ENCODE measurements at regions not wholly inside any gene's neighbourhood (a gene's known extent, or its start where the extent isn't known, plus 50 kb on each side); places are given as distances from the start of the nearest gene placed in this dataset.

DNA sequence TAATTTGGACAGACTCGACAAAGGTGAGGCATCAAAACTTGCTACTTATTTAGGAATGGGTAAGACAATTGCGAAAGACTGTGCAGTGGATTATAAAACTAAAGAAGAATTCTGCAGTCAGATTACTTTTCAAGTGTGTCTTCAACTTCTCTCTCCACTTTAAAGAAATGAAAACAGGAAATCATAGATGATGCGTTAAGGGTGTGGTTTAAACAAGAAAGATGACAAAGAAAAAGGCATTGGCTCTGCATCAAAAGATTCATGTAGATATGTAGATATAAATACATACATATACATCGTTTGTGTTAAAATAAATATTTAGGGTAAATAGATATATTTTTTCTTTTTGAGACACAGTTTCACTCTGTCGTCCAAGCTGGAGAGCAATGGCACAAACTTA lies 74.6 kb upstream of the PARP11 start:
- DNase-seq, result no peak

DNA sequence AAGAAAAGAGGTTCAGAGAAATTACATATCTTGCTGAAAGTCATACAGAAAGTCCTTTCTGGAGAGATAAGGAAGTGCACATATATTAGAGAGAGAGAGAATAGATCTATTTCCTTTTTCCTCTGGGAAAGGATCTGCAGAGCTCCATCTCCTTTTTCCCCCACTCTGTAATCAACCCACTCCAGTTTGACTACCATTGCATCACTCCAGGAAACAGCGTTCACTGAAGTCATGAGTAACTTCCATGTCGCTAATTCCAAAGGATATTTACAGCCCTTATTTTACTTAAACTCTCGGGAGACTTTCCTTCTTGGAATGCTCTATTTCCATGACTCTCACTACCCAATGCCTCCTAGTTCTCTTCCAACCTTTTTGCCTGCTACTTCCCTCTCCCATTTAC lies 72.5 kb upstream of the PARP11 start:
- no peak for DNase-seq

DNA sequence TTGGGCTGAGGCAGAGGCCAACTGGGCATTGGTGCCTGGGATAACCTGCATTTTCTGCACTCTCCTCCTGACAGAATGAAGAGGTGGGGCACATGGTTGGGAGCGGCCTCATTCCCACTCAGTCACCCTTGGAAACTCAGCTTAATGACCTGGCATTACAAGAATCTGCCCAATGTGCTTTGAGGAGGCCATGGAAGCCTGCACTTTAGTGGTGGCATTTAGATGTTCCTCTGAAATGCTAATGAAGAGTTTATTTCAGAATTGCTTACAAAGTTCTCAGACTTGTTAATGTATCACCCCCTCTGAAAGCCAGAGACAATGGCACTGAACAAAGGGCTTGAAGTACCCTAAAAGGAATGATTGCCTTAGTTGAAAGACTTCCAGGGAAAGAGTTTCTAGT lies 71.4 kb upstream of the PARP11 start:
- no peak for DNase-seq

DNA sequence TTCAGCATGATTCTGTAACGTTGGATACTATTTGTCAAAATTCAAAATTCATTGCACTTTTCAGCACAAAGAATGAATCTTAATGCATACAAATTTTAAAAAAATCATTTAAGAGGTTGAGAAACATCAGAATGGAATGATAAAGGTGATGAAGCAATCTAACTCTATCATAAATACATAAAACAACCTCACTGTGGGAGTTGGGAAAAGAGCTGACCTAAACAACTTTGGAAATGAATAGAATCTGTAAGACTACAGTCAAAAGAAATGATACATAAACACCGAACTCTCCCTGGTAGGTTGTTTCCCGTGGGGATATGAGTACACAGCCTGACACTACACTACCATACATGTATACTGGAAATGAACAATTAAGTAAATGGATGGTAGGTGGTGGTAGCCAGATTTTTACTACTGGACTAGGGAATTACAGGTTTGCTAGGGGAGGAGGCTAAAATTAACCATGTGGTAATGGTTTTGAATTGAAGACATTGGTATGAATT lies 64.9 kb upstream of the PARP11 start:
- no peak for DNase-seq

DNA sequence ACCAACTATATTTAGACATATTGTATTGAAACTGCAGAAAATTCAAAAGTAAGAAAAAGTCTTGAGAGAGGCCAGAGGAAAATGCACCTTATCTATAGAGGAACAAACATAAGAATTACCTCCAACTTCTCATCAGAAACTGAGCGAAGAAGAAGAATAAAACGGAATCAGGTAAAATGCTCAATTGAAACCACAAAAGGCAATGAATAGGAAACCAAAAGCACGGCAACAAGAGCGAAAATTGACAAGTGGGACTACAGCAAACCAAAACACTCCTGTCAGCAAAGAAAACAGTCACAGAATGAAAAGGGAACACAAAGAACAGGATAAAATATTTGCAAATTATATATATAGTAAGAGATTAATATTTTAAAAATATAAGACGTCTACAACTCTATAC lies 61.9 kb upstream of the PARP11 start:
- no peak for DNase-seq

DNA sequence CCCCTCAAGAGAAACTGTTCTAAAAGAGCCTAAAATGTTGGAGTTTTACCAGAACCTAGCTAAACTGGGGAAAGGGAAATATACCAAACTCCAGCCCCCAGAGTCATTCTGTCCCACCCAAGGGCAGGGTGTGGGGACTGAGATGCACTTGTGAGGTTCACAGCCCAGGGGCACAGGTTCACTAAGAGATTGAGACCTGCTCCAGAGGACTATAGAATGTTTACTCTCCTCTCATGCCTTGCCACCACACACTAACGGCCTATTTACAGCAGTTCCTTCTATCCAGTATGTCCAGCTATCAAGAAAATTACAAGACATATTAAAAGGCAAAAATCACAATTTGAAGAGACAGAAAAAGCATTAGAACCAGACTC lies 60.6 kb upstream of the PARP11 start:
- DNase-seq, result no peak

DNA sequence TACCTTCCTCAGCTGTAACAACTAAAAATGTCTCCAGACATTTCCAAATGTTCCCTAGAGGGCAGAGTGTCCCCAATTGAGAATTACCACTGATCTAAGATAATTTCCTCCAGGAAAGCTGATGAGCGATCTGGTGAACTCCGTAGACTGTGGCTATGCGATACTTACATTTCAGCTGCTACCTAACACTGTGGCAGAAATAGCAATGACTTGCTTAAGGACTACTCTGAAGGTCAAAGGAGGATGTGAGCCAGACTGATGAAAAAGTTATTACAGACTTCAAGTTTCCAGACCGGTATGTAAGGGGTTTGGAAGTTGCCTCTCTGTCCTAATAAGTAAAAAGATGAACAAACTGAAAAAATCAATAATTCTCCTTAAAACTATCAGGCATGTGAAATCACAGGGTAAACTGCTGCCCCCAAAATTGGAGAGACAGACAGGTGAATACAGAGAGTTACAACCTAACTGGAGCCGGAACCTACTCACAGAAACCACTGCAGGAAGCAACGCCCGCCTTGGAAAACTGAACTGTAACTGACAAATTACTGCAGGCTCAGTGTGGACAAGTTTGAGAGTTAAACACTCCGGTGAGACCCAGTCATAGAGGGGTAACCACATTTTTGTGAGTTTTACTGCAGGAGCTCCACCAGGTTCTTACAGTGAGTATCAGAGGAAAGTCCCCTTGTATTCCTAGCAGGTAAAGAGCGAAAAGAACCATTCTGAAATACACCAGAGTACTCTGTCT lies 60.0 kb upstream of the PARP11 start:
- DNase-seq, result no peak

DNA sequence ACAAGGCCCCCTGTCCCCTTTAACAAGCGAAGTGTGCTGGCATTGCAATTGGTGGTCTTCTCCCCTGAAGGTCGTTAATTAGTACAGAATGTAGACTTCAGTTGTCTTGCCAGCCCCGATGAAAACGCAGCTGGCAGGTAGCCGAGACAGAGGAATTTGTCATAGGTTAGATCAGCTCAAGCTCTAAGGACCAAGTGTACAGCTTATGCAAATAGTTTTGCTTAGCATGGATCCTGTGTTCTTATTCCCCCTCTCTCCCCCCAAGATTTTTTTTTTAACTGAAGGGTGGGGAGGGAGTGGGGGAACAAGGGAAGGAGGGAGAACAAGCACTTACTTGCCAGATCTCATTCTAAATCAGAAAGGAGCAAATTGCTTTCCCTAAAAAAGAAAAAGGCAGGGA lies 58.6 kb upstream of the PARP11 start:
- no peak for DNase-seq

DNA sequence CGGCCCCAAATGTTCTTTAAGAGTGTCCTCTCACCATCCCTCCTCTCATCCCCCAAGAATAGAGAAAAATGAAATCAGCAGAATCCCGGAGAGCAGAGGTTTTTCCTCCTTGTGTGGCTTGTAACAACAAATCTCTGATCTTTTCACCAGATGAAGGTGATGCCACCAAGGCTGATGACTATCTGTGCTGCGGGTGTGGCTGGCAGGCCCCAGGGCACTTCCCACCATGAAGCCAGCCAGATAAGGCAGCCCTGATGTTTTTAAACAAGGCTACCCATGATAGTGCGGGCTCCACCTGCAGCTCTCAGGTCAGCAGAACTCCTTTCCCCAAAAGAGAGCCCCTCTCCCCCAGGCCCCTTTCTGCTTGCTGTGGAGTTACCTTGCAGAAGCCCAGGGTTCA lies 58.0 kb upstream of the PARP11 start:
- no peak for DNase-seq

DNA sequence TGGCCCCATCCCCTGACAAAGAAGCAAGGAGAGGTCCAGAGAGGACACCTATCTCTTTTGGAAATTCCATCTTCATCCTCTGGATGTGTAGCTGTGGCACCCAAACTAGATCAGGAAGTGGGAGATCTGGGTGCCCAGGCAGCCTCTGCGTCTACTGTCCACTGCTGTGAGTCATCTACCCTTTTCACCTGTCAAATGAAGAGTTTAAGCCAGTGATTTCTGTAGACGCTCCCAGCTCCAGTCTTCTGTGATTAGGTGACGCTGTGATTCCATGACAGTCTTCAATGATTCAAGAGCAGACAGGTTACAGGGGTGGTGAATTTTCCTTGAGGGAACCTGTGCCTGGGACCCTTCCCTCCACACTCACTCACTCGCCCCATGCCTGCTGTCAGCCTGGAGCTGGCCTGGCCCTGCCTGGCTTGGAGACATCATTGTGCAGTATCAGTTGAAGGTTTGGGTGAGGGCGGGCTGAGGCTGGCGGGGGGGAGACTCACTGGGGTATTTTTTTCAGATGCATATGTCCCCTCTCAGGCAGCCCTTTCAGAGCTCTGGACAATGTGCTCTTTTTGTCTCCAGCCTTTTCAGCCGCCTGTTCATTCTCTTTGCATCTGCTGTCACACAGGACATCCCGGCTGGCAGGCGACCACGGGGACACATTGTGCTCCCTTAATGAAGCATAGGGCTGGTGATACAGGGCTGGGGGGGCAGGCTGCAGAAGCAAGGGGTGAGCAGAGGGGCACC lies 56.8 kb upstream of the PARP11 start:
- no peak for DNase-seq

DNA sequence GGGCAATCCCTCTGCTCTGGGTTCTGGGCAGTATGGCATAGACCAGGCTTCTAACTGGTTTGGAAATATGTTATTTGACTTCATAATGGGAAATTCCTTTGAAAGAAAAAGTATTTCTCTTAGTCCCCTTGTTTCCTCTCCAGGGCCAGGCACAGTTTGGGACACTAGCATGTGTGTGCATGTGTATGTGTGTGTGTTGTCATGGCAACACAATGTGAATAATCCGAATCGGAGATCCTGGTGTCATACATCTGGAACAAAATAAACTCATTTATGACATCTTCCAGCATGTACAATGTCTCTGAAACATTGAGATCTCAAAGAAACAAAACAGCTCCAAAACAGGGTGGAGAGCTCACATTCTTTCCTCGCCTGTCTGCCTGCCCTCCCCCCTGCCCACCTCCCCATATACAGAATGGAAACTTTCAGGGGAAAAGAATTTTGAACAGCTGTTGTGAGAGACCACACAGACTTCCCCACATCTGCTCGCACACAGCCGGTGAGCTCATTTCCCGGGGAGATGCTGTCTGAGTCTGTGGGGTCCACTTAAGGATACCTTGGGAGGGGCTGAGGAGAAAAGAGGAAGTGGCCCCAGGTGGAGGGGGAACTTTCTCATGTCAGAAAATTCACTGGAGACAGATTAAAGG lies 55.5 kb upstream of the PARP11 start:
- no peak for DNase-seq

DNA sequence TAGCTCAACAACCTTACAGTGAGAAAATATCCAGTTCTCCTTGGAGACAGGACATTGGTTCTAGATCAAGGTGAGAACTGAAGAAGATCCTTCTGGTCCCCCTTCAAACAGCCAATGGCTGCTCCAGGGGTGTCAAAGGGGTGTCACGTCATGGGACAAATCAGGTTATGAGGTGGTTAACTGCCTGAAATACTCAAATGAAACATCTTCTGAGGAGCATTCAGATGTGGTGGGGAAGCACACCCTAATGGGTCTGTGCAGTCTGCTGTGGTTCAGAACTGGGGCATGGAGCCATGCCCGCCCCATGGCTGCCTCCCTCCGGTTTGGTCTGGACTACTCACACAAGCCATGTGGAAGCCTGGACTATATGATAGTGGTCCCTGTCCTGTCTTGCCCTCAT lies 52.4 kb upstream of the PARP11 start:
- no peak for DNase-seq

DNA sequence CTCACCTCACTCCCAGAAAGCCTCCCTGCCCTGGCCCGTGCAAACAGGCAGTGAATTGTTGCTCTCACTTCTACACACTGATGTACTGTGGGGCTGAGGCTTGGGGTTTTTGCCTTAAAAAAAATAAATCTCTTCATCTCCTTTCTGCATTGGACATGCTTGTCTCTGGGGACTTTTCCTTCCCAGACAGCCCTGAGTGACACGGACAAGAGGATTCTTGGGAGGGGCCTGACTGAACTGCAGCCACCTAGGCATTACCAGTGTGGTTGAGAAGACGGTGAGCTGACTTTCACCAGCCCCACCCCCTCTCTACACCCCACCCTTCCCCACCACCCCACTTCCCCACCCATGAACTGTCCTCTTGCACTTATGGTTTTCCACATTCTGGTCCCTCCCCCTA lies 51.6 kb upstream of the PARP11 start:
- no peak for DNase-seq

DNA sequence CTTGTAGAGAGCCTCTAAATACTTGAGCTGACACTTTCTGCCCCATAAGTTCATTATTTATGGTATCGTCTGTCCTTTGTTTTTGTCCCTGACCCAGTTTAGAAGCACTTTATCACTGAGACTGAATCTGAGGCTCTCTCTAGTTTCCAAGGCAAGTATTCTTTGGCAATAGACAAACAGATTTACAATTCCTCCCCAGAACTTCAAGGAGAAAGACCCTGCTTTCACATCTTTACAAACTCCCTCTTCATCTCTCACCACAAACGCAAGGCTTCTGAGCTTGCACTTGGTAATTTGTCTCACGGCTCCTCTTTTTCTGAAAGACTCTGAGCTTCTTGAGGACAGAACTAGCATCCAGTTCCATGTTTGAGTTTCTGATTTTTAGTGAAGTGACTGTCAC lies 49.8 kb upstream of the PARP11 start:
- DNase-seq, result no peak

All from NCI-H510A treated with DMSO at 0.1 percent for 48 hours (cell line).